OCI-LY7 (cell line): ENCODE measurements at regions not wholly inside any gene's neighbourhood (a gene's known extent, or its start where the extent isn't known, plus 50 kb on each side); places are given as distances from the start of the nearest gene placed in this dataset.

Experiments
- BruUV-seq: library from RNA; stranded (reverse); fragments of 400-500 nt; replicated peaks from 2 replicates; lab custom pipeline; 2021; lab: Mats Ljungman, UMichigan
- CTCF ChIA-PET: fragments of 300-600 bp; sonication (Branson Sonifier 250); formaldehyde crosslinking; loops from one replicate; lab custom pipeline; 2022; ENCODE audit warnings: antibody characterized with exemption; ENCODE audit not compliant: unreplicated experiment; lab: Charles Lee
- POLR2A ChIA-PET: fragments of 300-600 bp; sonication (Branson Sonifier 250); formaldehyde crosslinking; loops from one replicate; lab custom pipeline; 2022; ENCODE audit warnings: antibody characterized with exemption; lab: Charles Lee
- DNase-seq: peaks from one replicate; pipeline ENCODE4 v3.0.0-alpha.2; 2015; ENCODE audit warnings: low spot score
- H2AFZ ChIP-seq: fragments of 200-600 bp; sonication (generic), shearing (Covaris generic); 2 replicates; pipeline ENCODE4 v1.6.1; 2014; ENCODE audit warnings: mild to moderate bottlenecking, antibody characterized with exemption, low read length, moderate library complexity
- H3K27ac ChIP-seq: fragments of 200-600 bp; sonication (generic); 2 replicates; pipeline ENCODE4 v1.5.1; 2014; ENCODE audit warnings: mixed run types, low read depth, mild to moderate bottlenecking, moderate library complexity, low read length, inconsistent platforms; ENCODE audit not compliant: poor library complexity, severe bottlenecking
- H3K36me3 ChIP-seq: fragments of 200-600 bp; sonication (generic); 2 replicates; pipeline ENCODE4 v1.6.1; 2014; ENCODE audit warnings: mild to moderate bottlenecking, antibody characterized with exemption, low read length, moderate library complexity, mixed read lengths; ENCODE audit not compliant: insufficient read depth
- H3K4me1 ChIP-seq: fragments of 200-600 bp; sonication (generic); 2 replicates; pipeline ENCODE4 v1.5.1; 2014; ENCODE audit warnings: mild to moderate bottlenecking, low read length; ENCODE audit not compliant: insufficient read depth, poor library complexity, severe bottlenecking
- H3K4me2 ChIP-seq: fragments of 200-600 bp; sonication (generic); 2 replicates; pipeline ENCODE4 v1.6.1; 2014; ENCODE audit warnings: mild to moderate bottlenecking, low read length
- H3K4me3 ChIP-seq: fragments of 200-600 bp; sonication (generic); 2 replicates; pipeline ENCODE4 v1.5.1; 2014; ENCODE audit warnings: mild to moderate bottlenecking, low read depth, low read length; ENCODE audit not compliant: poor library complexity, severe bottlenecking
- H3K79me2 ChIP-seq: fragments of 200-600 bp; sonication (generic); 2 replicates; pipeline ENCODE4 v1.6.1; 2016; ENCODE audit warnings: low read depth, mild to moderate bottlenecking, low read length, moderate library complexity, mixed read lengths; ENCODE audit not compliant: insufficient read depth
- H3K9me2 ChIP-seq: fragments of 200-600 bp; sonication (generic); 2 replicates; pipeline ENCODE4 v1.6.1; 2016; ENCODE audit warnings: mild to moderate bottlenecking, low read length, mixed read lengths; ENCODE audit not compliant: insufficient read depth
- H3K9me3 ChIP-seq: fragments of 200-600 bp; sonication (generic); 2 replicates; pipeline ENCODE4 v1.6.1; 2014; ENCODE audit warnings: mild to moderate bottlenecking, mixed run types, low read length, mixed read lengths
- H4K20me1 ChIP-seq: fragments of 200-600 bp; sonication (generic); 2 replicates; pipeline ENCODE4 v1.6.1; 2014; ENCODE audit warnings: mild to moderate bottlenecking, antibody characterized with exemption, low read length, moderate library complexity, mixed read lengths; ENCODE audit not compliant: insufficient read depth
- CTCF ChIP-seq: fragments of 200-600 bp; sonication (generic); conservative IDR thresholded peaks from 2 replicates; pipeline ENCODE4 v1.5.1; 2014; ENCODE audit warnings: mild to moderate bottlenecking, antibody characterized with exemption, low read length, moderate library complexity, mixed read lengths
- EZH2phosphoT487 ChIP-seq: fragments of 200-600 bp; sonication (generic); IDR thresholded peaks from 2 replicates; pipeline ENCODE4 v1.6.1; 2018; ENCODE audit warnings: low read depth, borderline replicate concordance, mild to moderate bottlenecking, mixed run types, antibody characterized with exemption, low read length, moderate library complexity, mixed read lengths
- intact Hi-C: fragments of 100-400 bp; cut with micrococcal nuclease; formaldehyde crosslinking; loops from one replicate; pipeline ENCODE4 v1.10.0; 2022; ENCODE audit not compliant: unreplicated experiment

- ChIA-PET CTCF (no interaction called here), POLR2A (no interaction called here)
- intact Hi-C loops: no loop called here
- Histone ChIP-seq H3K79me2 (no peaks in the 10 kb centered on the region), H4K20me1 (no peaks in the 10 kb centered on the region), H3K9me3 (no peaks in the 10 kb centered on the region), H3K27ac (no peak overlapping the region), H3K4me3 (no peak overlapping the region), H2AFZ (no peak overlapping the region), H3K4me2 (no peak overlapping the region), H3K4me1 (no peaks in the 10 kb centered on the region), H3K36me3 (no peaks in the 10 kb centered on the region), H3K9me2 (no peaks in the 10 kb centered on the region)
- no peak for TF ChIP-seq EZH2phosphoT487
- no peak for TF ChIP-seq CTCF
- no TSS peak for BruUV-seq
- DNase-seq: no peak
Measured at GRCh38 chr13:97091196-97091595, 96.9 kb upstream of the OXGR1 start.

- no peak overlapping the region for H3K4me2 ChIP-seq
- H3K9me3 ChIP-seq: no peaks in the 10 kb centered on the region
- no peaks in the 10 kb centered on the region for H3K36me3 ChIP-seq
- H4K20me1 ChIP-seq: no peaks in the 10 kb centered on the region
- H3K4me1 ChIP-seq: no peaks in the 10 kb centered on the region
- H2AFZ ChIP-seq: no peak overlapping the region
- no peak overlapping the region for H3K4me3 ChIP-seq
- POLR2A ChIA-PET: no interaction called here
- no peaks in the 10 kb centered on the region for H3K9me2 ChIP-seq
- BruUV-seq: no TSS peak
- CTCF ChIA-PET: no interaction called here
- TF ChIP-seq EZH2phosphoT487: no peak
- TF ChIP-seq CTCF: no peak
- intact Hi-C loops: no loop called here
- DNase-seq: no peak
- H3K79me2 ChIP-seq: no peaks in the 10 kb centered on the region
- H3K27ac ChIP-seq: no peak overlapping the region
Measured at GRCh38 chr13:97100821-97101220, 106.5 kb upstream of the OXGR1 start.

GRCh38 chr13:97101912-97102708 is 107.8 kb upstream of the OXGR1 start:
- ChIA-PET POLR2A (no interaction called here), CTCF (no interaction called here)
- intact Hi-C loops: no loop called here
- H3K9me2 ChIP-seq: no peaks in the 10 kb centered on the region
- no peaks in the 10 kb centered on the region for H3K4me1 ChIP-seq
- H3K27ac ChIP-seq: no peak overlapping the region
- BruUV-seq: no TSS peak
- no peaks in the 10 kb centered on the region for H4K20me1 ChIP-seq
- H3K36me3 ChIP-seq: no peaks in the 10 kb centered on the region
- no peak for TF ChIP-seq EZH2phosphoT487
- TF ChIP-seq CTCF: no peak
- H3K4me3 ChIP-seq: no peak overlapping the region
- no peak for DNase-seq
- H3K9me3 ChIP-seq: no peaks in the 10 kb centered on the region
- H3K79me2 ChIP-seq: no peaks in the 10 kb centered on the region
- H2AFZ ChIP-seq: no peak overlapping the region
- no peak overlapping the region for H3K4me2 ChIP-seq
